ENCODE measurements at regions not wholly inside any gene's neighbourhood (a gene's known extent, or its start where the extent isn't known, plus 50 kb on each side); places are given as distances from the start of the nearest gene placed in this dataset.

GRCh38 chr4:14076776-14077175, 449.3 kb upstream of the BOD1L1 start:
- TF ChIP-seq, protein P1, sequence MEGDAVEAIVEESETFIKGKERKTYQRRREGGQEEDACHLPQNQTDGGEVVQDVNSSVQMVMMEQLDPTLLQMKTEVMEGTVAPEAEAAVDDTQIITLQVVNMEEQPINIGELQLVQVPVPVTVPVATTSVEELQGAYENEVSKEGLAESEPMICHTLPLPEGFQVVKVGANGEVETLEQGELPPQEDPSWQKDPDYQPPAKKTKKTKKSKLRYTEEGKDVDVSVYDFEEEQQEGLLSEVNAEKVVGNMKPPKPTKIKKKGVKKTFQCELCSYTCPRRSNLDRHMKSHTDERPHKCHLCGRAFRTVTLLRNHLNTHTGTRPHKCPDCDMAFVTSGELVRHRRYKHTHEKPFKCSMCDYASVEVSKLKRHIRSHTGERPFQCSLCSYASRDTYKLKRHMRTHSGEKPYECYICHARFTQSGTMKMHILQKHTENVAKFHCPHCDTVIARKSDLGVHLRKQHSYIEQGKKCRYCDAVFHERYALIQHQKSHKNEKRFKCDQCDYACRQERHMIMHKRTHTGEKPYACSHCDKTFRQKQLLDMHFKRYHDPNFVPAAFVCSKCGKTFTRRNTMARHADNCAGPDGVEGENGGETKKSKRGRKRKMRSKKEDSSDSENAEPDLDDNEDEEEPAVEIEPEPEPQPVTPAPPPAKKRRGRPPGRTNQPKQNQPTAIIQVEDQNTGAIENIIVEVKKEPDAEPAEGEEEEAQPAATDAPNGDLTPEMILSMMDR (IDR thresholded peaks at IDR 0.05 in 8 of 11, conservative IDR thresholded peaks at IDR 0.05 in 3 of 11) = no peak
- no peak for TF ChIP-seq POLR2AphosphoS5 (IDR thresholded peaks at IDR 0.05)
- no peak for TF ChIP-seq POLR2A (IDR thresholded peaks at IDR 0.05)

Measured in spleen (tissue), 7 donors.